HEK293T (cell line): ENCODE measurements at regions not wholly inside any gene's neighbourhood (a gene's known extent, or its start where the extent isn't known, plus 50 kb on each side); places are given as distances from the start of the nearest gene placed in this dataset.
"Not testable (repeated sequence)": the region's sequence is repeated elsewhere in the genome, so short reads cannot be mapped to it uniquely, and the experiment has no call there.

ENCODE experiments used
- CTCF ChIA-PET: fragments of 350-600 bp; formaldehyde crosslinking; extraction: SDS; loops from one replicate; lab custom pipeline; 2021; ENCODE audit warnings: antibody characterized with exemption, inconsistent platforms; lab: Yijun Ruan, JAX
- POLR2A ChIA-PET: fragments of 350-600 bp; formaldehyde crosslinking; extraction: SDS; loops from one replicate; lab custom pipeline; 2020; ENCODE audit warnings: antibody characterized with exemption, inconsistent platforms; lab: Yijun Ruan, JAX
- DNase-seq: peaks from one replicate; pipeline ENCODE4 v3.0.0; 2012; ENCODE audit warnings: mixed read lengths; ENCODE audit errors: extremely low spot score
- ARNT ChIP-seq: fragments of 450-650 bp; IDR thresholded peaks from 2 replicates; pipeline ENCODE4 v1.6.1; 2017; ENCODE audit warnings: mild to moderate bottlenecking
- BHLHE40 ChIP-seq: fragments of 450-650 bp; IDR thresholded peaks from 2 replicates; pipeline ENCODE4 v1.6.1; 2016; ENCODE audit warnings: mild to moderate bottlenecking, moderate library complexity, borderline replicate concordance
- CTBP1 ChIP-seq: fragments of 450-650 bp; IDR thresholded peaks from 2 replicates; pipeline ENCODE4 v1.6.1; 2016; ENCODE audit warnings: borderline replicate concordance
- ELF4 ChIP-seq: fragments of 450-650 bp; IDR thresholded peaks from 2 replicates; pipeline ENCODE4 v1.6.1; 2017; ENCODE audit warnings: antibody characterized with exemption
- FOXA1 ChIP-seq: fragments of 450-650 bp; IDR thresholded peaks from 2 replicates; pipeline ENCODE4 v1.6.1; 2016; ENCODE audit warnings: mild to moderate bottlenecking
- FOXK2 ChIP-seq: fragments of 450-650 bp; IDR thresholded peaks from 2 replicates; pipeline ENCODE4 v1.6.1; 2016; ENCODE audit warnings: mild to moderate bottlenecking
- FOXM1 ChIP-seq: fragments of 450-650 bp; IDR thresholded peaks from 2 replicates; pipeline ENCODE4 v1.6.1; 2017; ENCODE audit warnings: mild to moderate bottlenecking, borderline replicate concordance
- HDGF ChIP-seq: fragments of 450-650 bp; IDR thresholded peaks from 2 replicates; pipeline ENCODE4 v1.6.1; 2017; ENCODE audit warnings: antibody characterized with exemption, borderline replicate concordance
- L3MBTL2 ChIP-seq: fragments of 450-650 bp; conservative IDR thresholded peaks from 2 replicates; pipeline ENCODE4 v1.6.1; 2016; ENCODE audit warnings: mild to moderate bottlenecking
- LEF1 ChIP-seq: fragments of 450-650 bp; IDR thresholded peaks from 2 replicates; pipeline ENCODE4 v1.6.1; 2017; ENCODE audit warnings: mild to moderate bottlenecking, borderline replicate concordance
- NFRKB ChIP-seq: fragments of 450-650 bp; IDR thresholded peaks from 2 replicates; pipeline ENCODE4 v1.6.1; 2016; ENCODE audit warnings: mild to moderate bottlenecking, moderate library complexity
- SP1 ChIP-seq: fragments of 450-650 bp; IDR thresholded peaks from 2 replicates; pipeline ENCODE4 v1.6.1; 2017
- SUZ12 ChIP-seq: fragments of 450-650 bp; IDR thresholded peaks from 2 replicates; pipeline ENCODE4 v1.6.1; 2016; ENCODE audit warnings: mild to moderate bottlenecking
- TARDBP ChIP-seq: fragments of 450-650 bp; IDR thresholded peaks from 2 replicates; pipeline ENCODE4 v1.6.1; 2016
- ZNF384 ChIP-seq: fragments of 450-650 bp; IDR thresholded peaks from 2 replicates; pipeline ENCODE4 v1.6.1; 2016
- TF ChIP-seq, protein P1 (sequence below): fragments of 450-650 bp; IDR thresholded peaks from 2 replicates; pipeline ENCODE4 v1.6.1; 2016

DNA sequence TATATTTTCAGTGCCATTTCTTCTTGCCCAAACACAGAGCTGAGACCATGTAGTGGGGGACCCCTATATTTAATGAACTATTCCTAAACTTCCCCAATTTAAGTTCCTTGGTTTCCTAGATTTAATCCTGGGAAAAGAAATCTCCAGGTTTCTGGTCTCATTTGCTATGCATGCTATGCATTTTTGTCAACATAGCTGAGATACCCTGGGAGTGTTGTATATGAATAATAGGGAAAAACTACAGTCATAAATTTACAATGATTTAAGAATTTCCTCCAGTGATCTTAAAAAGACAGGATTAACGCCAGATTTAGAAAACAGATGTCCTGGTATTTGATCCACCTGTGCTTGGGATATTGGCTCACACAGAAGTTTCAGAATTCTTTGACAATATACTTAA is 136.8 kb upstream of the RAPGEF2 start:
- TF ChIP-seq ZNF384, result no peak
- no peak for TF ChIP-seq ARNT
- no peak for TF ChIP-seq NFRKB
- TF ChIP-seq, protein P1, sequence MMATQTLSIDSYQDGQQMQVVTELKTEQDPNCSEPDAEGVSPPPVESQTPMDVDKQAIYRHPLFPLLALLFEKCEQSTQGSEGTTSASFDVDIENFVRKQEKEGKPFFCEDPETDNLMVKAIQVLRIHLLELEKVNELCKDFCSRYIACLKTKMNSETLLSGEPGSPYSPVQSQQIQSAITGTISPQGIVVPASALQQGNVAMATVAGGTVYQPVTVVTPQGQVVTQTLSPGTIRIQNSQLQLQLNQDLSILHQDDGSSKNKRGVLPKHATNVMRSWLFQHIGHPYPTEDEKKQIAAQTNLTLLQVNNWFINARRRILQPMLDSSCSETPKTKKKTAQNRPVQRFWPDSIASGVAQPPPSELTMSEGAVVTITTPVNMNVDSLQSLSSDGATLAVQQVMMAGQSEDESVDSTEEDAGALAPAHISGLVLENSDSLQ, result no peak
- no peak for TF ChIP-seq ELF4
- TF ChIP-seq SUZ12, result no peak
- no peak for TF ChIP-seq FOXA1
- TF ChIP-seq HDGF, result no peak
- TF ChIP-seq CTBP1, result no peak
- no peak for TF ChIP-seq LEF1
- TF ChIP-seq L3MBTL2, result no peak
- TF ChIP-seq TARDBP, result no peak
- TF ChIP-seq SP1, result no peak
- TF ChIP-seq FOXK2, result no peak
- no peak for TF ChIP-seq BHLHE40
- no peak for TF ChIP-seq FOXM1
- no peak for DNase-seq
- POLR2A ChIA-PET, result no interaction called here
- CTCF ChIA-PET, result no interaction called here

DNA sequence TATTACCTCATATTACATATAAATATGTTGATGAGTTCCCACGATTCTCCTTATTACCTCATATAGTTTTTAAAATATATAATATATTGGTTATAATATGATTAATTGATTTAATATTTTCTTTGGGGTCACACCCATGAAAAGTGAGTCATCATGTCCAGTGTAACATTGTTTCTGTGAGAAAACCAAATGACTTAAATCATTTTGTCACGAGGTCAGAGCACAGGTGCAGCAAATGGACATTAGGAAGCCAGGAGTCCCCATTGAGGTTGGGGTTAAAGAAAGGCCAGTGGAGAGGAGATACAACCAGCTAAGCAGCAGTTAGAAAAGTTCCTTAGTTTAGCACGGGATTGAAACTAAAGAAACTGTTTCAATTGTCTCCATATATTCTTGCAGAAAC is 133.9 kb upstream of the RAPGEF2 start:
- no peak for DNase-seq
- POLR2A ChIA-PET, result no interaction called here

DNA sequence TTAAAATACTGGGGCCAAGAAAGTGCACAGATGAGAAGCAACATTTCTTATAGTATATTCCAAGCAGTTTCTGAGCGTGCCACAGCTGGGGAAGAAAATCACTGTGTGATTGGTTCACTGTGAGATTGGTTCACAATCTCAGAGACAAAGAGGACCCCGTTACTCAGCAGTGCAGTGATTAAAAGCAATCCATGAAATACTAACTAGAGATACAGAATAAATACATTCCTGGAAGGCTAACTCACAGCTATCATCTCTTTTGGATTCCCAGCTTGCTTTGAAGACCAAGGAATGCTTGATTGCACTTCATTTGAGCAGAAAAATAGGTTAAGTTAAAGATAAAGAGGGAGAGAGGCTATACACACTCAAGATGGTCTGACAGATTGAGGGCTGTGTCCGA is 132.1 kb upstream of the RAPGEF2 start:
- DNase-seq, result no peak
- TF ChIP-seq ELF4, result no peak
- TF ChIP-seq CTBP1, result no peak
- no peak for TF ChIP-seq NFRKB
- TF ChIP-seq L3MBTL2, result no peak
- CTCF ChIA-PET, result no interaction called here
- POLR2A ChIA-PET, result no interaction called here

More for the DNA sequence above, 133.9 kb upstream of the RAPGEF2 start:
- CTCF ChIA-PET, result no interaction called here
- TF ChIP-seq ELF4 (no peak), HDGF (no peak), LEF1 (no peak), ZNF384 (no peak)

DNA sequence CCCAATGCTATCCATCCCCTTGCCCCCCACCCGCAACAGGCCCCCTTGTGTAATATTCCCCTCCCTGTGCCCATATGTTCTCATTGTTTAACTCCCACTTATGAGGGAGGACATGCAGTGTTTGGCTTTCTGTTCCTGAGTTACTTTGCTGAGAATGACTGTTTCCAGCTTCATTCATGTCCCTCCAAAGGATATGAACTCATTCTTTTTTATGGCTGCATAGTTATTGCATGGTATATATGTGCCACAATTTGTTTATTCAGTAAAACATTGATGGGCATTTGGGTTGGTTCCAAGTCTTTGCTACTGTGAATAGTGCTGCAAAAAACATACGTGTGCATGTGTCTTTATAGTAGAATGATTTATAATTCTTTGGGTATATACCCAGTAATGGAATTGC is 128.4 kb upstream of the RAPGEF2 start:
- CTCF ChIA-PET, POLR2A ChIA-PET, DNase-seq: not testable (repeated sequence)

DNA sequence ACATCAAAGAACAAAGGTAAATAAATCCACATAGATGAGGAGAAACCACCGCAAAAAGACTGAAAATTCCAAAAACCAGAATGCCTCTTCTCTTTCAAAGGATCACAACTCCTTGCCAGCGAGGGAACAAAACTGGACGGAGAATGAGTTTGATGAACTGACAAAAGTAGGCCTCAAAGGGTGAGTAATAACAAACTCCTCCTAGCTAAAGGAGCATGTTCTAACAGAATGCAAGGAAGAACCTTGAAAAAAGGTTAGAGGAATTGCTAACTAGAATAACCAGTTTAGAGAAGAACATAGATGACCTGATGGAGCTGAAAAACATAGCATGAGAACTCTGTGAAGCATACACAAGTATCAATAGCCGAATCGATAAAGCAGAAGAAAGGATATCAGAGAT is 122.2 kb upstream of the RAPGEF2 start:
- CTCF ChIA-PET, DNase-seq, POLR2A ChIA-PET: not testable (repeated sequence)

DNA sequence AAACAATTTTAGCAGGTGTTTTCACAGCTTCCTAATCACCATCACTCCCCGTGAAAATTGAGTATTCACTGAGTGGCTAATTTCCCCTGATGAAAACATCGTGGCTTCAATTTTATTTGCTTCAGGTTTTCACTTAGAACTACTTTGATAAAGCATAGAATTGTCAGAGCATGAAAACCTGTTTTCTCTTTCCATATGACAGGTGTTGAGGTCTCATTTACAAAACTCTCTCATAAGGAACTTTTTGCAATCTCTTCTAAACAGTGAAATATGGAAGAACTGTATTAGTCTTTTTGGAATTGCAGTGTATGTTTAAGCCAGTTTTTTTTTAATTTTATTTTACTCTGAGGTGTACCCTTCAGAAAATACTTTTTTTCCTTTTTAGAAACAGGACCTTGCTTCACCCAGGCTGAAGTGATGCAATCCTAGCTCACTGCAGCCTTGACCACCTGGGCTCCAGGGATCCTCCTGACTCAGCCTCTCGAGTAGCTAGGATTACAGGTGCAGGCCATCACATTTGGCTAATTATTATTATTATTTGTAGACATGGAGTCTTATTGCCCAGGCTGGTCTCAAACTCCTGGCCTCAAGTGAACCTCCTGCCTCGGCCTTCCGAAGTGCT is 111.2 kb upstream of the RAPGEF2 start:
- ChIA-PET CTCF (no interaction called here), POLR2A (no interaction called here)
- no peak for TF ChIP-seq L3MBTL2
- no peak for TF ChIP-seq ARNT
- no peak for TF ChIP-seq SP1
- TF ChIP-seq BHLHE40, result no peak
- no peak for DNase-seq

DNA sequence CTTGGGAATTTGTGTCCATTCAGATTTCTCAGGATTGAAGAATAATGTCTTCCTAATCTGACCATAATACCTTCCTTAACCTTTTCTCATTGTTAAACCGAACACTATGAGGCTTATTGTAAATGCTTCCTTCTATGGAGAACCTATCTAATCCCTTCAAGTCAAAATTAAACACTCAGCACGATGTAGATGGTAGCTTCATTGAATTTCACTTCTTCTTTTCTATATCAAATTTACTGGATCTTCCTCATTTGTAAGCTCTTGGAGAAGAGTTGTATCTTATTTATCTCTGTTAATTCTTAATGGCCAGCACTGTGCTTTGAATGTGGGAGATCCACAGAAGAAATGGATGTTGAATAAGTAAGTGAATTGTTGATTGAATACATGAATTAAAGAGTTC is 109.0 kb upstream of the RAPGEF2 start:
- CTCF ChIA-PET, result no interaction called here
- TF ChIP-seq ARNT (no peak), FOXK2 (no peak), TARDBP (no peak), NFRKB (no peak), ELF4 (no peak), BHLHE40 (no peak), LEF1 (no peak), HDGF (no peak), L3MBTL2 (no peak), SP1 (no peak), SUZ12 (no peak), CTBP1 (no peak), ZNF384 (no peak), FOXM1 (no peak), FOXA1 (no peak)
- TF ChIP-seq, protein P1, result no peak
- POLR2A ChIA-PET, result interaction anchor here (0.9 kb wide), 1 partner anchor 62 kb away, joined by 4 read pairs; no protein-coding TSS in a partner anchor
- DNase-seq, result no peak

DNA sequence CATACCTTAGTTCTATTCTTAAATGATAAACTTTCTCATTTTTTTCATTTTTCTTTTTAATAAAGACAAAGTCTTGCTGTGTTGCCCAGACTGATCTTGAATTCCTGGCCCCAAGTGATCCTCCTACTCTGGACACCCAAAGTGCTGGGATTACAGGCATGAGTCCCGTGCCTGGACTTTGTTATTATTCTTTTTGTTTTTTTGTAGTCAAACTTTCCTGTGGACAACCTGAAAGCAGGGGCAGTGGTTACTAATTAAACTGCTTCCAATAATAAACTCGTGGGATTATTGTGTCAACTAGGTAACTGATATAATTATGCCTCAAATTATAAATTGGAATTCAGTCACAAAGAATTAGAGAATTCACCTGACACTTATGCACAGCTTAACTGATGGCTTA is 107.8 kb upstream of the RAPGEF2 start:
- ChIA-PET POLR2A (no interaction called here), CTCF (no interaction called here)
- no peak for DNase-seq
- TF ChIP-seq NFRKB (no peak), FOXK2 (no peak), ELF4 (no peak), FOXA1 (no peak), L3MBTL2 (no peak), FOXM1 (no peak), ARNT (no peak), BHLHE40 (no peak), SP1 (no peak), TARDBP (no peak), SUZ12 (no peak), HDGF (no peak), ZNF384 (no peak), CTBP1 (no peak), LEF1 (no peak)
- TF ChIP-seq, protein P1, result no peak
